Right lobe of liver (tissue), 4 donors: ENCODE measurements at regions not wholly inside any gene's neighbourhood (a gene's known extent, or its start where the extent isn't known, plus 50 kb on each side); places are given as distances from the start of the nearest gene placed in this dataset.

Source experiments
- POLR2A ChIP-seq: fragments of 450-650 bp; IDR thresholded peaks from one replicate; pipeline ENCODE4 v1.6.1; 2017; ENCODE audit warnings: antibody characterized with exemption, mild to moderate bottlenecking
- TF ChIP-seq, protein P1 (sequence below), 4 donors: fragments of 200-600 bp in 3 of 4; fragments of 450-650 bp in 1 of 4; IDR thresholded peaks; one replicate each; pipeline versions ENCODE4 v1.5.1 to v1.8.0; 2016 to 2022; ENCODE audit warnings: antibody characterized with exemption in 4 of 4, mild to moderate bottlenecking in 2 of 4
- donor health status: DM: no; HTN: no; CAD: no.
- donor health status: DM: no; HTN: no; CAD: no.
- donor health status: DM: no; HTN: yes; CAD: no.

DNA sequence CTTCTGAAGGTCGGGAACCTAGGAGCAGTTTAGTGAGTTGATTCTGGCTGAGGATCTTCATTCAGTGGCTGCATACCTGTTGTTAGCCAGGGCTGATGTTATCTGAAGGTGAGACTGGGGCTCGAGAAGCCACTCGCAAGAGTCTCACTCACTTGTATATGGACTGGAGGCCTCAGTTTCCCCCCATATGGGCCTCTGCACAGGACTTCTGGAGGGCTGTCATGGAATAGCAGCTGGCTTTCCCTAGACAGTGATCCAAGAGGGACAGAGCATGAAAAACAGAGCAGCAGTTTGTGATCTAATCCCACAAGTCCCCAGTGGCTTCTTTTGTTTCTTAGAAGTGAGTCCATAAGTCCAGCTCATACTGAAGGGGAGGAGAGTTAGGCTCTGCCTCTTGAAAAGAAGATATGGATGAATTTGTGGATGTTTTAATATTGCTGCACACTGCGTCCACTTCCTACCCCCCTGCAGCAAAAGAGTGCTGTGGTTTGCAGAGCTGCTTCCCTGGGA is 623.4 kb downstream of the CDH26 start:
- TF ChIP-seq, protein P1, sequence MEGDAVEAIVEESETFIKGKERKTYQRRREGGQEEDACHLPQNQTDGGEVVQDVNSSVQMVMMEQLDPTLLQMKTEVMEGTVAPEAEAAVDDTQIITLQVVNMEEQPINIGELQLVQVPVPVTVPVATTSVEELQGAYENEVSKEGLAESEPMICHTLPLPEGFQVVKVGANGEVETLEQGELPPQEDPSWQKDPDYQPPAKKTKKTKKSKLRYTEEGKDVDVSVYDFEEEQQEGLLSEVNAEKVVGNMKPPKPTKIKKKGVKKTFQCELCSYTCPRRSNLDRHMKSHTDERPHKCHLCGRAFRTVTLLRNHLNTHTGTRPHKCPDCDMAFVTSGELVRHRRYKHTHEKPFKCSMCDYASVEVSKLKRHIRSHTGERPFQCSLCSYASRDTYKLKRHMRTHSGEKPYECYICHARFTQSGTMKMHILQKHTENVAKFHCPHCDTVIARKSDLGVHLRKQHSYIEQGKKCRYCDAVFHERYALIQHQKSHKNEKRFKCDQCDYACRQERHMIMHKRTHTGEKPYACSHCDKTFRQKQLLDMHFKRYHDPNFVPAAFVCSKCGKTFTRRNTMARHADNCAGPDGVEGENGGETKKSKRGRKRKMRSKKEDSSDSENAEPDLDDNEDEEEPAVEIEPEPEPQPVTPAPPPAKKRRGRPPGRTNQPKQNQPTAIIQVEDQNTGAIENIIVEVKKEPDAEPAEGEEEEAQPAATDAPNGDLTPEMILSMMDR (IDR thresholded peaks at IDR 0.05) = no peak
- no peak for TF ChIP-seq POLR2A
